ENCODE measurements at regions not wholly inside any gene's neighbourhood (a gene's known extent, or its start where the extent isn't known, plus 50 kb on each side); places are given as distances from the start of the nearest gene placed in this dataset.

GRCh38 chr6:782141-782540, 89.2 kb upstream of the EXOC2 start:
- TF ChIP-seq CTCF (IDR thresholded peaks at IDR 0.05) (no peak), EP300 (IDR thresholded peaks at IDR 0.05) (no peak)
